SK-N-SH treated with all-trans-retinoic acid at 6 μM for 48 hours (cell line): ENCODE measurements at regions not wholly inside any gene's neighbourhood (a gene's known extent, or its start where the extent isn't known, plus 50 kb on each side); places are given as distances from the start of the nearest gene placed in this dataset.

Experiments used
- ATAC-seq: fragments of 200-7000 bp; cut with Tn5 transposase; 3 replicates; pipeline ENCODE4 v1.9.1; 2020; ENCODE audit warnings: mild to moderate bottlenecking, moderate library complexity
- ARNTL ChIP-seq: fragments of 450-650 bp; formaldehyde crosslinking; IDR thresholded peaks from 2 replicates; pipeline ENCODE4 v1.5.0; 2020; ENCODE audit warnings: low read depth, mild to moderate bottlenecking, moderate library complexity, borderline replicate concordance
- BACH2 ChIP-seq: fragments of 250-450 bp; sonication (Bioruptor Pico); IDR thresholded peaks from 2 replicates; pipeline ENCODE4 v1.9.0; 2021; ENCODE audit warnings: mild to moderate bottlenecking, borderline replicate concordance
- CREB5 ChIP-seq: fragments of 250-450 bp; sonication (Bioruptor Pico); IDR thresholded peaks from 2 replicates; pipeline ENCODE4 v1.5.1; 2020; ENCODE audit warnings: low read depth, mild to moderate bottlenecking, moderate library complexity
- CSDC2 ChIP-seq: fragments of 250-450 bp; sonication (Bioruptor Pico); IDR thresholded peaks from 2 replicates; pipeline ENCODE4 v1.5.0; 2020; ENCODE audit warnings: mild to moderate bottlenecking, moderate library complexity
- ESRRG ChIP-seq: fragments of 250-450 bp; sonication (Bioruptor Pico); IDR thresholded peaks from 2 replicates; pipeline ENCODE4 v1.6.1; 2021; ENCODE audit warnings: mild to moderate bottlenecking
- GLIS3 ChIP-seq: fragments of 250-450 bp; sonication (Bioruptor Pico); IDR thresholded peaks from 2 replicates; pipeline ENCODE4 v1.5.0; 2020; ENCODE audit warnings: mild to moderate bottlenecking, moderate library complexity
- ISL1 ChIP-seq: fragments of 250-450 bp; sonication (Bioruptor Pico); IDR thresholded peaks from 2 replicates; pipeline ENCODE4 v2.1.2; 2022; ENCODE audit warnings: mild to moderate bottlenecking, moderate library complexity
- OSR1 ChIP-seq: fragments of 250-450 bp; sonication (Bioruptor Pico); IDR thresholded peaks from 2 replicates; pipeline ENCODE4 v1.8.0; 2022; ENCODE audit warnings: moderate library complexity, mild to moderate bottlenecking, inconsistent platforms
- PATZ1 ChIP-seq: fragments of 250-450 bp; sonication (Bioruptor Pico); IDR thresholded peaks from 2 replicates; pipeline ENCODE4 v1.8.0; 2020; ENCODE audit warnings: mild to moderate bottlenecking, moderate library complexity, borderline replicate concordance
- POU6F1 ChIP-seq: fragments of 250-450 bp; sonication (Bioruptor Pico); IDR thresholded peaks from 2 replicates; pipeline ENCODE4 v1.8.0; 2021; ENCODE audit warnings: low read depth, mild to moderate bottlenecking, moderate library complexity, borderline replicate concordance
- PPARA ChIP-seq: fragments of 250-450 bp; sonication (Bioruptor Pico); IDR thresholded peaks from 2 replicates; pipeline ENCODE4 v1.5.0; 2020; ENCODE audit warnings: mild to moderate bottlenecking, borderline replicate concordance
- RARB ChIP-seq: fragments of 250-450 bp; sonication (Bioruptor Pico); IDR thresholded peaks from 2 replicates; pipeline ENCODE4 v1.8.0; 2021; ENCODE audit warnings: mild to moderate bottlenecking, moderate library complexity
- SNAI2 ChIP-seq: fragments of 250-450 bp; sonication (Bioruptor Pico); IDR thresholded peaks from 2 replicates; pipeline ENCODE4 v1.5.0; 2020; ENCODE audit warnings: mild to moderate bottlenecking, moderate library complexity
- TCF4 ChIP-seq: fragments of 250-450 bp; sonication (Bioruptor Pico); IDR thresholded peaks from 2 replicates; pipeline ENCODE4 v1.8.0; 2021; ENCODE audit warnings: mild to moderate bottlenecking, moderate library complexity, borderline replicate concordance
- TOX ChIP-seq: fragments of 250-450 bp; sonication (Bioruptor Pico); IDR thresholded peaks from 2 replicates; pipeline ENCODE4 v1.8.0; 2021; ENCODE audit warnings: mild to moderate bottlenecking, moderate library complexity, borderline replicate concordance
- TSHZ2 ChIP-seq: fragments of 250-450 bp; sonication (Bioruptor Pico); IDR thresholded peaks from 2 replicates; pipeline ENCODE4 v1.5.0; 2020; ENCODE audit warnings: mild to moderate bottlenecking, moderate library complexity
- ZC3H10 ChIP-seq: fragments of 250-450 bp; sonication (Bioruptor Pico); IDR thresholded peaks from 2 replicates; pipeline ENCODE4 v1.5.1; 2021; ENCODE audit warnings: mild to moderate bottlenecking, moderate library complexity
- ZFP3 ChIP-seq: fragments of 250-450 bp; sonication (Bioruptor Pico); IDR thresholded peaks from 2 replicates; pipeline ENCODE4 v1.5.0; 2020; ENCODE audit warnings: mild to moderate bottlenecking, moderate library complexity
- ZFP30 ChIP-seq: fragments of 450-650 bp; formaldehyde crosslinking; IDR thresholded peaks from 2 replicates; pipeline ENCODE4 v1.5.0; 2022; ENCODE audit warnings: mild to moderate bottlenecking, moderate library complexity
- ZNF565 ChIP-seq: fragments of 450-650 bp; formaldehyde crosslinking; conservative IDR thresholded peaks from 2 replicates; pipeline ENCODE4 v1.5.0; 2020; ENCODE audit warnings: low read depth, mild to moderate bottlenecking, moderate library complexity
- ZNF70 ChIP-seq: fragments of 450-650 bp; formaldehyde crosslinking; IDR thresholded peaks from 2 replicates; pipeline ENCODE4 v1.5.0; 2020; ENCODE audit warnings: mild to moderate bottlenecking, moderate library complexity

- TF ChIP-seq SNAI2, result no peak
- no peak for TF ChIP-seq TOX (CRISPR knock-in tag)
- no peak for TF ChIP-seq ESRRG (CRISPR knock-in tag)
- no peak for TF ChIP-seq PPARA
- no peak for TF ChIP-seq RARB (CRISPR knock-in tag)
- TF ChIP-seq CSDC2 (CRISPR knock-in tag), result no peak
Observed at GRCh38 chr18:40531051-40531450, 1424.0 kb upstream of the PIK3C3 start (continued).

- no peak for TF ChIP-seq ZFP30 (CRISPR knock-in tag)
- TF ChIP-seq TSHZ2 (CRISPR knock-in tag), result no peak
- TF ChIP-seq TCF4 (CRISPR knock-in tag), result no peak
- TF ChIP-seq ZC3H10, result no peak
- TF ChIP-seq BACH2, result no peak
- TF ChIP-seq ISL1, result no peak
- TF ChIP-seq ZFP3, result no peak
- TF ChIP-seq GLIS3 (CRISPR knock-in tag), result no peak
- TF ChIP-seq SNAI2, result no peak
- TF ChIP-seq ARNTL, result no peak
- TF ChIP-seq OSR1 (CRISPR knock-in tag), result no peak
- no peak for TF ChIP-seq CREB5 (CRISPR knock-in tag)
- no peak for TF ChIP-seq RARB (CRISPR knock-in tag)
- TF ChIP-seq PPARA, result no peak
- no peak for TF ChIP-seq CSDC2 (CRISPR knock-in tag)
- peak; percentile 34; the same call in 1 of the 3 replicates for ATAC-seq
Observed at GRCh38 chr18:40529478-40529877, 1425.6 kb upstream of the PIK3C3 start.

- TF ChIP-seq ISL1, result no peak
- no peak for TF ChIP-seq GLIS3 (CRISPR knock-in tag)
- TF ChIP-seq ZC3H10, result no peak
- no peak for TF ChIP-seq OSR1 (CRISPR knock-in tag)
- TF ChIP-seq ARNTL, result no peak
- no peak for ATAC-seq
Observed at GRCh38 chr18:40524881-40525280, 1430.2 kb upstream of the PIK3C3 start.

- ATAC-seq, result no peak
- TF ChIP-seq ARNTL, result no peak
- no peak for TF ChIP-seq CREB5 (CRISPR knock-in tag)
- TF ChIP-seq BACH2, result no peak
- TF ChIP-seq CSDC2 (CRISPR knock-in tag), result no peak
- no peak for TF ChIP-seq TCF4 (CRISPR knock-in tag)
- TF ChIP-seq TSHZ2 (CRISPR knock-in tag), result no peak
- no peak for TF ChIP-seq TOX (CRISPR knock-in tag)
- no peak for TF ChIP-seq ZC3H10
- TF ChIP-seq SNAI2, result no peak
- no peak for TF ChIP-seq ZFP3
- no peak for TF ChIP-seq ISL1
- TF ChIP-seq POU6F1, result no peak
- no peak for TF ChIP-seq RARB (CRISPR knock-in tag)
- no peak for TF ChIP-seq ZNF565
- no peak for TF ChIP-seq ZNF70
- TF ChIP-seq PATZ1 (CRISPR knock-in tag), result no peak
- no peak for TF ChIP-seq ESRRG (CRISPR knock-in tag)
- no peak for TF ChIP-seq GLIS3 (CRISPR knock-in tag)
Observed at GRCh38 chr18:40523287-40523686, 1431.7 kb upstream of the PIK3C3 start.
